GM19395 (cell line): ENCODE measurements at regions not wholly inside any gene's neighbourhood (a gene's known extent, or its start where the extent isn't known, plus 50 kb on each side); places are given as distances from the start of the nearest gene placed in this dataset.
"Not testable (repeated sequence)": the region's sequence is repeated elsewhere in the genome, so short reads cannot be mapped to it uniquely, and the experiment has no call there.

Experiments used
- ATAC-seq: cut with Tn5 transposase; IDR thresholded peaks from one replicate; pipeline ENCODE4 v1.9.1; 2021; ENCODE audit warnings: mild to moderate bottlenecking, moderate library complexity; ENCODE audit not compliant: unreplicated experiment

- ATAC-seq: no peak
Measured at GRCh38 chr5:32916648-32917047, 205.5 kb downstream of the NPR3 start.

DNA sequence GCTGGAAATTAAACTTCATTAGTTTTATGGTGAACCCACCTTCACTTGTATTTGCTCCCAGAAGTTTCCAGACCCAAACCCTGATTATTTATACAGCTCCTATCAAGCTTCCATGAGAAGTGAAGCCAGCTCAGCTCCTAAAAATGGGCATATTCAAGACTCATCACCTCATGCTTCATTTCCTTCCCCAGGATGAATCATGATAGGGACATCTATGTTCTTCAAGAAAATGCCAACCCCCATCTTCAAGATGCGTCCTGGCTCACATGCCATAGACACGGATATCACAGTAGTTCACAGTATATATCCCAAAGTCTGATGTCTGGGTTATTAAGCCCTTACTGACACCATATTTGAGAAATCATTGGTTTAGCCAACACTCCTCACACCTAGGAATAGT is 217.6 kb downstream of the NPR3 start:
- ATAC-seq: no peak

- ATAC-seq: not testable (repeated sequence)
Measured at GRCh38 chr5:32931438-32931837, 220.3 kb downstream of the NPR3 start.

DNA sequence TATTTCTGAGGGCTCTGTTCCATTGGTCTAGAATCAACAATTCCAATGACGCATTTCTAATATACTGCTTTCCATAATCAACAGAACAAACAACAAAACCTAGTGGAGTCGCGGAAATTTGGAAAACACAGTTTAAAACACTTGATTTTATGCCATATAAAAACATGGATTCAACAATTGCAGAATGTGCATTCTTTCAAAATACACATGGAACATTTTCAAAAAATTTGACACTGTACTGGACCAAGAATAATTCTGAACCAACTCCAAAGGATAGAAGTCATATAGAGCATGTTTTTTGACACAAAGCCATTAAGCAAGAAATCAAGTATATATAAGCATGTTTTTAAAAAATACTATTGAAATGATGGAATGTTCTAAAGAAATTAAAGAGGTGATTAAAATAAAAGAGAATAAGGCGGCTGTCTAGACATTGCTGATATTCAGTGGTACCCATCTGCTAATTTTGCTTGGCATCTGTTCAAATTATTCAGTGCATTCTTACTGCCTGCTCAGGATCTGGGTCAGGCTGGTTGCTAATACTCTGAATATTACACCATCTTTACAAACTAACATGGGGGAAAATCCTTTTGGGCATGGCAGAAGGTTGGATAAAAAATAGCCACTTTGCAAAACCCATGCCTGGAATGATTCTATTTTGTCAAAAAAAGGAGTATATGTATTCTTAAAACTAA is 221.3 kb downstream of the NPR3 start:
- ATAC-seq: no peak

DNA sequence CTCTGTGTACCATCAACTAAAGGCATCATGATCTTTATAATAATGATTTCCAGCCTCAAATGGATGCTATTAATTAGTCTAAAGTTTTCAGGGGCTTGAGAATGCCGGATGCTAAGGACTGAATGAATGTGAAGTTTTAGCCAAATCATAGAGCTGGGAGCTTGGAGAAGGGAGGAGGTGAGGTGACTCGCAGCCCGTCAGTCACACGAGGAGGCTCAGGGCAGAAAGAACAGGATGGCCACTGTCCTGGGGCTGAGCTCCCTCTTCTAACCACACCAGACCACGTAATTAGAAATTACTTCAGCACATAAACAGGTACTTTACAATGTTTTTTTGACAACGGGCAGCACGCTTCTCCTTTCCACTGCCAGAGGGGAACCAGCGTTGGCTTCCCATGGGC is 222.6 kb downstream of the NPR3 start:
- no peak for ATAC-seq

DNA sequence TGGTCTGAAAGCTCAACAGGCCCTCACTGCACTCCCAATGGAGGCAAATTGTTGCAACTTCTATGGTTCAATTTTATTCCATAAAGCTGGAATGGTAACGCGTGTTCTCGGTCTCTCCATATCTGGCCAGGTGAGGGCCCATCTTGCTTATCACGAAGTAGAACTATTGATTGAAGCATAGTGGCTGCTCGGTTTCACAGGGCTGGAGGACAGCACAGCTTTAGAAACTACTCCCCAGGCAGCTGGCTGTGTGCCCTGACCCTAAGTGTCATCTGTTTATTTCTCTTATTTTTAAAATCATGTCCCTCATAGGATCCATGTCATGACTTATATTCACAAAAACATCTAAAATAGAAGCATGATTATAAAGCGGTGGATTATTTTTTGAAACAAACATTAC is 223.4 kb downstream of the NPR3 start:
- ATAC-seq: no peak

GRCh38 chr5:32935283-32935682 is 224.2 kb downstream of the NPR3 start:
- ATAC-seq: no peak

DNA sequence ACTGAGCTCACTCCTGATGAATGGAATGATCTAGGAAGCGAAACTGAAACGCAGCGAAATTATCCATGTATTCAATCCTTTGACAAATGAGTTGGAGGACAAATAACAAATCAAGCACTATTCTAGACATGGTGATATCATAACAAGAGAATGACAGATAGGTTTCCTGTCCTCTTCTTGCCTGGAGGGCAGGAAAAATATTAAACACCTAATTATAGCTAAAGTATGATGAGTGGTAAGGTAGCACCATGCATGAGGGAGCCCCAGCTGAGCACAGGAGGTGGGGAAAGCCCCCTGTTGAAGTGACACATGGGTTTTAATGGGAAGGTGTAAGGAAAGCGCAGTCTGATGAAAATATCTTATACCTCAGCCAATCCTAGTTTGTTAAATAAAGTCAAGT is 225.2 kb downstream of the NPR3 start:
- no peak for ATAC-seq

DNA sequence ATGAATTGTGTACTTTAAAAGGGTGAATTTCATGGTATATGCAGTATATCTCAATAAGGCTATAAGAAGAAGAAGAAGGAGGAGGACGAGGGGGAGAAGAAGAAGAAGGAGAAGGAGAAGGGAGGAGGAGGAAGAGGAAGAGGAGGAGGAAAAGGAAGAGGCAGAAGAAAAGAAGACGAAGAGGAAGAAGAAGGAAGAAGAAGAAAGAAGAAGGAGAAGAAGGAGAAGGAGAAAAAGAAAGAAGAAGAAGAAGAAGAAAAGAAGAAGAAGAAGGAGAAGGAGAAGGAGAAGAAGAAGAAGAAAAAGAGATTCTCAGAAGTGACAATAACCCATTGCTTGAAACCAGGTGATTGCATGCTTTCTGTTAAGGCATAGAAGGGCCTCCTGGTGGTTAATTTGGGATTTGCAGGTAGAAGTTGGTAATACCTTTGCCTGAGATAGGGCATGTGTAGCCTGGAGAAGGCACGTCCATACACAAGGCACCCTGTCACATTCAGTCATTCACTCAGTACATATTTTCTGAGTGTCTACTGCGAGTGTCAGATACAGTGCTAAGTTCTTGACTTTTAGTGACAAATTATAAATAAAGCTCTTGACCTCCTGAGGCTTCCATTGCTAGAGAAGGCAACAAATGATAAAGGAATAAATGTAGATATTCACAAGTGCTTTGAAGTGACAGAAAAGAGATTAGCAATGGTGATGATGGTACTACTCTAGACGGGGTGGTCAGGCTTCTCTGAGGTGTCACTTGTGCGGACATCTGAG is 231.3 kb downstream of the NPR3 start:
- peak; percentile 88 for ATAC-seq

- no peak for ATAC-seq
Measured at GRCh38 chr5:32949286-32949970, 238.3 kb downstream of the NPR3 start.

DNA sequence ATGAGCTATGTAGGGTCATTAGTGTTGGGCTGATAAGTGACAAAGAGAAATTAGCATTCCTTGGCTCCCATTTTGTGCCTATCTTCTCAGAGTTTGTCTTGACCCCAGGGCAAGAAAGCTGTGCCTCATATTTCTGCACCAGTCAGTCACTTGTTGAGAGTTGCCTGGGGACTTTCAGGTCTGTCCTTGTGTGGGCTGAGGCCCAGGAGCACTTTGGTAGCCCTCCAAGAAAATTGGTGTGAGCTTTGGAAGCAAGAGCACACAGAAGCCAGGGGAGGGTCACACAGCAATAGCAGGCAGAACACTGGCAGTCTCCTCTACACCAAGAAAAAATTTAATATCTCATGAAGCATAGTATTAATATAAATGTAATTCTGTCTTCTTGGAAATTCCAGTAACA is 239.9 kb downstream of the NPR3 start:
- no peak for ATAC-seq

- no peak for ATAC-seq
Measured at GRCh38 chr5:32951878-32952277, 240.8 kb downstream of the NPR3 start.

DNA sequence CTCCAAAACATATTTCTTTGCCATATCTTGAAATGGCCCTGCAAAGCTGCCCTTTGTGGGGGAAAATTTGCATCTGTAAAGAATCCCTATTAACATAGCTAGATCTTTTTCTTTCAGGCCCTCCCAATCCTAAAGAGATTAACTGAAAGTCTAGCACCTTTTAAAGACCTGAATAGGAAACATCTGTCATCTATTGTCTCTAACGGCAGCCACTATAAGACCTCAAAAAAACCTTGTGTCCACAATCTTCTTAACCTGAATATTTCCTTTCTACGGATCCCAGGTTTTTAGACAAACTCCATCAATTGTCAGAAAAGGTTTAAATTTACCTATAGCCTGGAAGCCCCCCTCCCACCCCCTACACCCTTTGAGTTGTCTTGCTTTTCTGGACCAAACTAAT is 241.3 kb downstream of the NPR3 start:
- ATAC-seq: not testable (repeated sequence)

DNA sequence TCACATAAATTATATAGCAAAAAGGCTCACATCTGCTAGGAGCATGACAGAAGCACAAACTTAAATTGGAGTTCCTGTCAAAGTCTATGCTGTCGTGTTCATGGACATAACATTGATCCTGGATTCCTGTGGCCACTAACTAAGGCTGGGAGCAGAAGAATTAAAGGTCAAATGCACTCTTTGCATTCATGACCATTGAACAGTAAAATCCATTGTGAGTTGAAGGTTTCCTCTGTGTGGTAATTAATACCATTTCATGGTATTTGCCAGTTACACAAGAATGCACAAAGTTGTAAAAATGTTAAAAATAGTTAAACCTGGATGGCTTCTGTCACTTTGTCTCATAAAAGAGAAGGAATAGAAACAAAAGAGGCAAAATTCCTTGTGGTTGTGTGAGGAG is 242.6 kb downstream of the NPR3 start:
- no peak for ATAC-seq

- no peak for ATAC-seq
Measured at GRCh38 chr5:32955814-32956213, 244.7 kb downstream of the NPR3 start.

DNA sequence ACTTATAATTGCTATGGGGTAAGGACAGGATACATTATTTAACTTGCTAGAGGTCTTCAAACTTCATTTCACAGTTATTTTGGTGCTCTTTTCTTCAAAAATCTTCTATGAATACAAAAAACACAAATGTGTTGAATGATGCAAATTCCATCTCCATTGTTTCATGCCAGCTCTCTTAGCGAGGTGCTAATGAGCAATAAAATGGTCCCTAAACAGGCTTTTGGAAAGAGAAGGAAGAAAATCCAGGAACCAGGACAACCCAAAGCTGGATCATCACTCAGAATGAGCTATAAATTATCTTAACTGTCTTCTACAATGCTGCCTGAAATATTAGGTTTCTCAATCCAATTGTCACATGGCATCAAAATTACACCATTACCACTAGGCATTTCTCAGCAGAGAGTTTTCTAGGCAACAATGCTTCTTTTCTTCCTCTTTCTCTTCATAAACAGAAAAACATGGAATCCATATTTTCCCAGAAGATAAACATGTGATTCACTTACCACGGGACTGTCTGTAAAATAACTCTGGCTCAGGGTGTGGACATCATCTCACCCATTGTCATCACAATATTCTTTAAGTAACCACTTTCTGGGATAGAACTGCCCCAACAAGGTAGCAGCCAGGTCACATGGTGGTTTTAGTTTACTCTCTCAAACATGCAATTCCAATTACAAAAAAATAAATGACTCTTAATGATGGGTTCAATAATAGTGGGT is 249.4 kb downstream of the NPR3 start:
- ATAC-seq: no peak

GRCh38 chr5:32961059-32961415 is 249.9 kb downstream of the NPR3 start:
- no peak for ATAC-seq

DNA sequence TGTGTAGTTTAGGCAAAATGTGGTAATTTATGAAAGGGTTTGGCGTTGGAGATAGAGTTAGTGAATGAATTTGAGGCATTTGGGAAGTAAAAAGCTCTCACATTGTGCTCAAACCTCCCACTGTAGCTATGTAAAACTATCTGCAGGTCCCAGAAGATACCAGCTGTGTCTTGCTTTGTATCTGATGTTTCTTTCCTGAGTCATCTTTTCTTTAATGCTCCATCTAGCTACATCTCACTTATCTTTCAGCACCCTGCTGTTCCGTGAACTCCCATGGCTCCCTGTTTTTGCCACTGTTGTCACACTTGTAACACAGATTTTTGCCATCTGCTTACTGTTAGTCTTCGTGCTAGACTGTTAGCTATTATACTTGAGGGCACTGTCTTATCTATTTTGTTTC is 253.1 kb downstream of the NPR3 start:
- no peak for ATAC-seq

DNA sequence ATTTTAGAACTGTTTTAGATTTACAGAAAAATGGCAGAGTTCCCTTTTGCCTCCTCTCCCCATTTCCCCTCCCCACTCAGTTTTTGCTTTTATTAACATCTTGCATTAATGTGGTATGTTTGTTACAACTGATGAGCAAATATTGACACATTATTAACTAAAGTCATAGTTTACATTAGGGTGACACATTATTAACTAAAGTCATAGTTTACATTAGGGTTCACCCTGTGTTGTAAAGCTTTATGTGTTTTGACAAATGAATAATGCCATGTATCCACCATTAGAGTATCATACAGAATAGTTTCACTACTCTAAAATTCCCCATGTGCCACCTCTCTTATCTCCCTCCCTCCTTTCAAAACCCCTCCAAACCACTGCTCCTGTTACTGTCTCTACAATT is 262.5 kb downstream of the NPR3 start:
- ATAC-seq: no peak

- ATAC-seq: no peak
Measured at GRCh38 chr5:32975656-32976375, 264.7 kb downstream of the NPR3 start.

- no peak for ATAC-seq
Measured at GRCh38 chr5:32981061-32981460, 269.9 kb downstream of the NPR3 start.
